HG02763 (cell line): ENCODE measurements at regions not wholly inside any gene's neighbourhood (a gene's known extent, or its start where the extent isn't known, plus 50 kb on each side); places are given as distances from the start of the nearest gene placed in this dataset.

ENCODE experiments used
- ATAC-seq: cut with Tn5 transposase; IDR thresholded peaks from one replicate; pipeline ENCODE4 v1.9.1; 2021; ENCODE audit warnings: mild to moderate bottlenecking, moderate library complexity; ENCODE audit not compliant: unreplicated experiment

- no peak for ATAC-seq
These were observed 110.3 kb upstream of the CEP85L start for GRCh38 chr6:118761645-118762044.

- no peak for ATAC-seq
These were observed 107.6 kb upstream of the CEP85L start for GRCh38 chr6:118758946-118759345.

GRCh38 chr6:118755941-118756646 is 104.7 kb upstream of the CEP85L start:
- ATAC-seq, result no peak

GRCh38 chr6:118752803-118753202 is 101.4 kb upstream of the CEP85L start:
- no peak for ATAC-seq

GRCh38 chr6:118751072-118751471 is 99.7 kb upstream of the CEP85L start:
- ATAC-seq, result no peak

- no peak for ATAC-seq
These were observed 98.8 kb upstream of the CEP85L start for GRCh38 chr6:118750143-118750542.

GRCh38 chr6:118748311-118749062 is 97.1 kb upstream of the CEP85L start:
- no peak for ATAC-seq

GRCh38 chr6:118746825-118747174 is 95.4 kb upstream of the CEP85L start:
- no peak for ATAC-seq

- ATAC-seq, result no peak
These were observed 94.9 kb upstream of the CEP85L start for GRCh38 chr6:118746145-118746824.

GRCh38 chr6:118745156-118745555 is 93.8 kb upstream of the CEP85L start:
- ATAC-seq, result no peak

GRCh38 chr6:118744261-118744941 is 93.0 kb upstream of the CEP85L start:
- ATAC-seq, result no peak

- ATAC-seq, result no peak
These were observed 92.4 kb upstream of the CEP85L start for GRCh38 chr6:118743746-118744145.

GRCh38 chr6:118740372-118740771 is 89.0 kb upstream of the CEP85L start:
- ATAC-seq, result no peak

- no peak for ATAC-seq
These were observed 88.4 kb upstream of the CEP85L start for GRCh38 chr6:118739696-118740353.

- no peak for ATAC-seq
These were observed 85.0 kb upstream of the CEP85L start for GRCh38 chr6:118736440-118736839.

GRCh38 chr6:118735320-118735719 is 83.9 kb upstream of the CEP85L start:
- no peak for ATAC-seq

- no peak for ATAC-seq
These were observed 74.6 kb upstream of the CEP85L start for GRCh38 chr6:118725944-118726343.

- ATAC-seq, result peak; percentile 87
These were observed 72.8 kb upstream of the CEP85L start for GRCh38 chr6:118724211-118724610.

- no peak for ATAC-seq
These were observed 71.7 kb upstream of the CEP85L start for GRCh38 chr6:118722829-118723813.

- no peak for ATAC-seq
These were observed 68.7 kb upstream of the CEP85L start for GRCh38 chr6:118720125-118720473.
